COLO668 (cell line): ENCODE measurements at regions not wholly inside any gene's neighbourhood (a gene's known extent, or its start where the extent isn't known, plus 50 kb on each side); places are given as distances from the start of the nearest gene placed in this dataset.
A peak's percentile ranks its signal among the peaks of the same experiment; 100 is the strongest.

ENCODE experiments used
- DNase-seq: peaks from one replicate; lab custom pipeline; 2025; ENCODE audit not compliant: unreplicated experiment; lab: John Stamatoyannopoulos, UW

GRCh38 chr15:61640756-61641155 is 411.7 kb upstream of the RORA start:
- DNase-seq = no peak

- no peak for DNase-seq
These were observed 410.4 kb upstream of the RORA start for GRCh38 chr15:61639491-61639890.

GRCh38 chr15:61634837-61635236 is 405.7 kb upstream of the RORA start:
- no peak for DNase-seq

- no peak for DNase-seq
These were observed 404.8 kb upstream of the RORA start for GRCh38 chr15:61633951-61634350.

GRCh38 chr15:61629269-61629668 is 400.2 kb upstream of the RORA start:
- DNase-seq = no peak

- no peak for DNase-seq
These were observed 395.8 kb upstream of the RORA start for GRCh38 chr15:61624950-61625349.

GRCh38 chr15:61623746-61624145 is 394.6 kb upstream of the RORA start:
- DNase-seq = no peak

- no peak for DNase-seq
These were observed 392.8 kb upstream of the RORA start for GRCh38 chr15:61621865-61622264.

GRCh38 chr15:61621146-61621545 is 392.0 kb upstream of the RORA start:
- peak; percentile 60 for DNase-seq

GRCh38 chr15:61620151-61620550 is 391.0 kb upstream of the RORA start:
- no peak for DNase-seq

- DNase-seq = no peak
These were observed 384.6 kb upstream of the RORA start for GRCh38 chr15:61613729-61614128.

- no peak for DNase-seq
These were observed 384.0 kb upstream of the RORA start for GRCh38 chr15:61613138-61613537.

GRCh38 chr15:61612111-61612510 is 383.0 kb upstream of the RORA start:
- no peak for DNase-seq

GRCh38 chr15:61605343-61605742 is 376.2 kb upstream of the RORA start:
- no peak for DNase-seq

GRCh38 chr15:61598655-61599054 is 369.6 kb upstream of the RORA start:
- no peak for DNase-seq

- no peak for DNase-seq
These were observed 355.3 kb upstream of the RORA start for GRCh38 chr15:61584410-61584809.

GRCh38 chr15:61582092-61582491 is 353.0 kb upstream of the RORA start:
- no peak for DNase-seq

GRCh38 chr15:61575597-61575996 is 346.5 kb upstream of the RORA start:
- no peak for DNase-seq

GRCh38 chr15:61571026-61571425 is 341.9 kb upstream of the RORA start:
- no peak for DNase-seq

- no peak for DNase-seq
These were observed 335.7 kb upstream of the RORA start for GRCh38 chr15:61564785-61565184.

GRCh38 chr15:61558172-61559136 is 329.4 kb upstream of the RORA start:
- DNase-seq = no peak

- DNase-seq = no peak
These were observed 327.0 kb upstream of the RORA start for GRCh38 chr15:61556037-61556648.
